ENCODE measurements at regions not wholly inside any gene's neighbourhood (a gene's known extent, or its start where the extent isn't known, plus 50 kb on each side); places are given as distances from the start of the nearest gene placed in this dataset.
"Not testable (repeated sequence)": the region's sequence is repeated elsewhere in the genome, so short reads cannot be mapped to it uniquely, and the experiment has no call there.

DNA sequence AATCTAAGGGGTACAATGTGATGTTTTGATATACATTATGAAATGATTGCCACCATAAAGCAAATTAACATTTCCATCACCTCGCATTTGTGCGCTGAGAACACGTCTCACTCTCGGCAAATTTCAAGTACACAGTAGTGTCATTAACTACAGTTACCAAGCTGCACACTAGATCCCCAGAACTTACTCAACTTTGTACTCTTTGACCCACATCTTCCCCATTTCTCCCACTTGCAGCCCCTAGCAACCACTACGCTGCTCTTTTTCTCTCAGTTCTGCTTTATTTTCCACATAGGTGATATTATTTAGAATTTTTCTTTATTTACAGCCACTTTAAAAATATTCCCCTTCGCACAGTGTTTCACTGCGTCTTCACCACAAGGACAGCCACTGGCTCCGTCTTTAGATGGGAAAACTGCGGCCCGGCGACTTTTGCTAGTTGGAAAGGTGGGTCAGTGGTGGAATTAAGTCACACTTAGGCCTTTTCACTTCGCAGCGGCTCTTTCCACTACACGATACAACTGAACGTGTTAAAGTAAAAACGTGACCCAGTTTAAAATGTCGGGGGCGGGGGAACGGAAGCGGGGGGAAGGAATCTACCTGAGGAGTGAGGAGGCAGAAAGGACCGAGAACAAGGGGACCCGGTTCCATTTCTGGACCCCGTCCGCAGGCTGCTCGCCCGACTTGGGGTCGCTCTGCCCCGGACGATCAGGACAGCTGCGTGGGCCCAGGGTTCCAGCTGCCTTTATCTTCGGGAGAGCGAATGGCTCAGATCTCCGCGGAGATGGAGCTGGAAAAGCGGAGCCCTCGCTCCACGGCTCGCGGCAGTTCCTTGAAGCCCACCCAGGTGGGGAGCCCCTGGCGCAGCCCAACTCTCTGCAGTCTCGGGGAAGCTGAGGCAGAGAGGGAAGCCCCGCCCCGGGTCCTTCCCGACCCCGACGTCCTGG, 486.1 kb downstream of the UQCRFS1 start:
- DNase-seq: no peak

DNA sequence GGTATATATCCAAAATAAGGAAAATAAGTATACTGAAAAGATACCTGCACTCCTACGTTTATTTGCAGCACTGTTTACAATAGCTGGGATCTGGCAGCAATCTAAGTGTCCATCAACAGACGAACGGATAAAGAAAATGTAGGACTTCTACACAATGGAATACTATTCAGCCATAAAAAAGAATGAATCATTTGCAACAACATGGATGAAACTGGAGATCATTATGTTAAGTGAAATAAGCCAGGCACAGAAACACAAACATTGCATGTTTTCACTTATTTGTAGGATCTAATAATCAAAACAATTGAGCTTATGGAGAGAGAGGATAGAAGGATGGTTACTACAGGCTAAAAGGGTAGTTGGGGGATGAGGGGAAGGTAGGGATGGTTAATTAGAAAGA, 494.0 kb downstream of the UQCRFS1 start:
- DNase-seq: no peak

- no peak for DNase-seq
These were observed 497.8 kb downstream of the UQCRFS1 start for GRCh38 chr19:28715157-28715556.

DNA sequence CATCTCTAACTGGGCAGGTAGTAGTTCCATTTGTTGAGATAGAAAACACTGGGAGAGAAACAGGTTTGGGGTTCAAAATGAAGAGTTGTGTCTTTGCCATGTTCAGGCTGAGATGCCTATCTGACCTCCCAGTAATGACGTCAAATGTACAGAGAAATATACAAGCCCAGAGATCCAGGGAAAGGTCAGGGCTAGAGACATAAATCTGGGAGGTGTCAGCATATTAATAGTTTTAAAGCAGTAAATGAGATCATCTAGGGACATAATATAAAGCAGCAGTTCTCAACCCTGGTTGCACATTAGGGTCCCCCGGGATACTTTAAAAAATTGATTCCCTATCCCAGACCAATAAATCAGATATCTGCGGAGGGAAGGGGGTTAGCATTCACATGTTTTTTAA, 501.5 kb downstream of the UQCRFS1 start:
- no peak for DNase-seq

GRCh38 chr19:28710278-28710677, 502.7 kb downstream of the UQCRFS1 start:
- peak; percentile 13 for DNase-seq

- no peak for DNase-seq
These were observed 506.3 kb downstream of the UQCRFS1 start for GRCh38 chr19:28706693-28707092.

DNA sequence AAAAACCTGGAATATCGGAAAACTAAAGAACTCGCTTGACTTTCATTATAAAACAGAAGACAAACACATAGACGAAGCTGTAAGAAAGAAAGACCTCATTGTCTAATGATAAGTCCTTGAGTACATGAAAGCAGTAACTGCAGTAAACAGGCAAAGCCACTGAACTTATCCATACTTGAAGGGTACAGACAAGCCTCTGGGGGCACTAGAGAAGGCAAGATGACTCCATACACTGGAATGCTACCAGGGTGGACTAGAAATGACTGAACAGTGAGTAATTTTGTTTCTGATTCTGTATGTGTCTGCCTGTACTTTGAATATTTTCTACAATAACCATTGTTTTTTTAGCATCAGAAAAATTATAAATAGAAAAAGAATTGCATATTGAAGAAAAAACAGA, 507.9 kb downstream of the UQCRFS1 start:
- DNase-seq: no peak

DNA sequence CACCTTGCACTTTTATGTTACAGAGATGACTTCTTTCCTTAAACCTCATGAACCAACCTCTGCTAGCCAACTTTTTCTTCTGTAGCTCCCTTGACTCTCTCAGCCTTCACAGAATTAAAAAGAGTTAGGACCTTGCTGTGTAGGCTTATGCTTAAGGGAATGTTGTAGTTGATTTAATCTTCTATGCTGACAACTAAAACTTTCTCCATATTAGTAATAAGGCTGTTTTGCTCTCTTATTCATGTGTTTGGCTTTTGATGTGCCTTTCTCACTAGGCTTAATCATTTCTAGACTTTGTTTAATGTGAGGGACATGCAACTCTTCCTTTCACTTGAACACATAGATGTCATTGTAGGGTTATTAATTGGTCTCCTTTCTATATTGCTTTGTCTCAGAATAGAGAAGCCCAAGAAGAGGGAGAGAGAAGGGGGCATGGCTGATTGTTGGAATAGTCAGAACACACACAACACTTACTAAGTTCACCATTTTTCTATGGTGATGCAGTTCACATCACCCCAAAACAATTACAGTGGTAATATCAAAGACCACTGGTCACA, 509.5 kb downstream of the UQCRFS1 start:
- DNase-seq: no peak

DNA sequence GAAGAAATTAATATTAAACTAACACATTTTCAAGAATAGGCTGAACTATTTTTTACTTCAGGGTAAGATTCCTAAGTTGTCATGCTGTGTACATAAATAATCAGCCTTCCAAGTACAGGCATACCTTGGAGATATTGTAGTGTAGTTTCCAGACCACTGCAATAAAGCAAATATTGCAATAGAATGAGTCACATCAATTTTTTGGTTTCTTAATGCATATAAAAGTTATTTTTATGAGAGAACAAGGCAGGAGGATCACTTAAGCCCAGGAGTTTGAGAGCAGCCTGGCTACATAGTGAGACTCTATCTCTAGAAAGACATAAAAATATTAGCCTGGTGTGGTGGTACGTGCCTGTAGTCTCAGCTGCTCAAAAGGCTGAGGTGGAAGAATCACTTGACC, 511.5 kb downstream of the UQCRFS1 start:
- DNase-seq: no peak

DNA sequence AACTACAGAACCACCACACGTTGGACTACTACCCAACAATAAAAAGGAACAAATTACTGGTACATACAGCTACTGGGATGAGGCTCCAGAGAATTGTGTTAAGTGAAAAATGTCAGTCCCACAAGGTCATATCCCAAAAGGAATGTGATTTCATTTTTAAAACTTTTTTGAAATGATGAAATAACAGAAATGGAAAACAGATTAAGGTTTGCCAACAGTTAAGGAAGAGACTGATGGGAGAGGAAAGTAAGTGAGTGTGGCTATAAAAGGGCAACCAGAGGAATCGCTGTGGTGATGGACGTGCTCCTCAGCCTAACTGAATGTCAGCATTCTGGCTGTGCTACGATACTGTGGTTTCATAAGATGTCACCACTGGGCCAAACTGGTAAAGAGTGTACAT, 512.8 kb downstream of the UQCRFS1 start:
- DNase-seq: no peak

DNA sequence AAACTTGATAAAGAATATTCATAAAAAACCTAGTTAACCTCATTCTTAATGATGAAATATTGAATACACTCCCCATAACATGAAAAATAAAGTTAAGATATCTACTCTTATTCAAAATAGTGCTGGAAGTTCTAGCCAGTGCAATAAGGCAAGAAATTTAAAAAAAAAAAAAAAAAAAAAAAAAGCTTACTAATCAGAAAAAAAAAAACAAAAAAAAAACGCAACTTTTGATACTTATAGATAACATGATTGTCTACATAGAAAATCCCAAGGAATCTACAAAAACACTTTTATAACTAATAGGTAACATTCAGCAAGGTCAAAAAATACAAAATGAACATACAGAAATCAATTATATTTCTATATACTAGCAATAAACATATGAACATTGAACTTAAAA, 515.6 kb downstream of the UQCRFS1 start:
- DNase-seq: no peak

GRCh38 chr19:28694812-28695211, 518.1 kb downstream of the UQCRFS1 start:
- no peak for DNase-seq

DNA sequence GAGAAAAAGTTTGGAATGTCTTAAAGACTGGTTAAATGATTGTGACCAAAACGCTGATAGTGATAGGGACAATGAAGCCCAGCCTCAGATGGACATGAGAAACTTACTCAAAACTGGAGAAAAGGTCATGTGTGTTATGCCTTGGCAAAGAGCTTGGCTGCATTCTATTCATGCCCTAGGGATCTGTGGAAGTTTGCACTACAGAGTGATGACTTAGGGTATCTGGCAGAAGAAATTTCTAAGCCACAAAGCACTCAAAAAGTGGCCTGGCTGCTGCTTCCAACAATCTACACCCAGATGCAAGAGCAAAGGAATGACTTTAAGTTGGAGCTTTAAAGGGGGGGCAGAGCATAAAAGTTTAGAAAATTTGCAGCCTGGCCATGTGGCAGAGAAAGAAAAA, 521.3 kb downstream of the UQCRFS1 start:
- no peak for DNase-seq

DNA sequence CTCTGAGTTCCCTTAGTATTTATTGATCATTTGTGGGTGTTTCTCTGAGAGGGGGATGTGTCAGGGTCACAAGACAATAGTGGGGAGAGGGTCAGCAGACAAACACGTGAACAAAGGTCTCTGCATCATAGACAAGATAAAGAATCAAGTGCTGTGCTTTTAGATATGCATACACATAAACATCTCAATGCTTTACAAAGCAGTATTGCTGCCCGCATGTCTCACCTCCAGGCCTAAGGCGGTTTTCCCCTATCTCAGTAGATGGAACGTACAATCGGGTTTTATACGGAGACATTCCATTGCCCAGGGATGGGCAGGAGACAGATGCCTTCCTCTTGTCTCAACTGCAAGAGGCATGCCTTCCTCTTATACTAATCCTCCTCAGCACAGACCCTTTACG, 523.5 kb downstream of the UQCRFS1 start:
- not testable (repeated sequence) for DNase-seq

DNA sequence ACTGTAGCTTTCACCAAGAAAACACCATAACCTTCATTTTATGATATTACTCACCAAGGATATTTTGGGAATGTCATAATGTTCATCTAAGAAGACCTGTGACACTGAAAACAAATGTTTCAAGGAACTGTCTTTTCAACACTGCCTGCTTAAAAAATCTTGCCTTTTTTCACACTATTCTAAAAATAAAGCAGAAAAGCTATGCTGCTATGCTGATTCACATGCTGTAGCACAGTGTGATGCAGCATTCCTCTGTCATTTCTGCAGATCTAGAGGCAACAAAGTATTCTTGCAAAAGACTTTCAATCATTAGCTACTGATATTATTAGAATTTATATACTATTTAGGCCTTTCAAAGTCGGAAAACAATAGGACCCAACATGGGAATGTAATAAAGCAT, 525.7 kb downstream of the UQCRFS1 start:
- DNase-seq: no peak

DNA sequence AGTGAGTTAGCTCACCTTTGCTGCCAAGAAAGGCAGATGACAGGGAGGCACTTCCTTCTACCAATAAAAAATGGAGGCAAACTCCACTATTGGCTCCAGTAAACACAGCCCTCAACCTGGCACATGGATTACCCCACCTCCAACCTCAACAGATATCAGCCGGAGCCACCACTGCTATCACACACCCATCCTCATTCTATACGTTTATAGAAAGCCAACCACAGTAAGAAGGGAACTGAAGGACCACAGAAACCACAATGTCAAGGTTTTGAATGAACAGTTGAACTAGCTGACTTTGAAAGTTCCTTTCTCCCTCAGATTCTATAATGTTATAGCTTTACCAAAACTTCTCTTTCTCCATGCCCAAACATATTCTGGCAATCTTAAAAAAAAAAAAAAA, 526.2 kb downstream of the UQCRFS1 start:
- DNase-seq: no peak

- no peak for DNase-seq
These were observed 527.1 kb downstream of the UQCRFS1 start for GRCh38 chr19:28685802-28686201.

DNA sequence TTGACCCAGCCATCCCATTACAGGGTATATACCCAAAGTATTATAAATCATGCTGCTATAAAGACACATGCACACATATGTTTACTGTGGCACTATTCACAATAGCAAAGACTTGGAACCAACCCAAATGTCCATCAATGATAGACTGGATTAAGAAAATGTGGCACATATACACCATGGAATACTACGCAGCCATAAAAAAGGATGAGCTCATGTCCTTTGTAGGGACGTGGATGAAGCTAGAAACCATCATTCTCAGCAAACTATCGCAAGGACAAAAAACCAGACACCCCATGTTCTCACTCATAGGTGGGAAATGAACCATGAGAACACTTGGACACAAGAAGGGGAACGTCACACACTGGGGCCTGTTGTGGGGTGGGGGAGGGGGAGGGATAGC, 527.9 kb downstream of the UQCRFS1 start:
- DNase-seq: not testable (repeated sequence)

- no peak for DNase-seq
These were observed 532.8 kb downstream of the UQCRFS1 start for GRCh38 chr19:28680111-28680510.

GRCh38 chr19:28670836-28671235, 542.1 kb downstream of the UQCRFS1 start:
- no peak for DNase-seq

GRCh38 chr19:28669804-28670203, 543.1 kb downstream of the UQCRFS1 start:
- no peak for DNase-seq

DNA sequence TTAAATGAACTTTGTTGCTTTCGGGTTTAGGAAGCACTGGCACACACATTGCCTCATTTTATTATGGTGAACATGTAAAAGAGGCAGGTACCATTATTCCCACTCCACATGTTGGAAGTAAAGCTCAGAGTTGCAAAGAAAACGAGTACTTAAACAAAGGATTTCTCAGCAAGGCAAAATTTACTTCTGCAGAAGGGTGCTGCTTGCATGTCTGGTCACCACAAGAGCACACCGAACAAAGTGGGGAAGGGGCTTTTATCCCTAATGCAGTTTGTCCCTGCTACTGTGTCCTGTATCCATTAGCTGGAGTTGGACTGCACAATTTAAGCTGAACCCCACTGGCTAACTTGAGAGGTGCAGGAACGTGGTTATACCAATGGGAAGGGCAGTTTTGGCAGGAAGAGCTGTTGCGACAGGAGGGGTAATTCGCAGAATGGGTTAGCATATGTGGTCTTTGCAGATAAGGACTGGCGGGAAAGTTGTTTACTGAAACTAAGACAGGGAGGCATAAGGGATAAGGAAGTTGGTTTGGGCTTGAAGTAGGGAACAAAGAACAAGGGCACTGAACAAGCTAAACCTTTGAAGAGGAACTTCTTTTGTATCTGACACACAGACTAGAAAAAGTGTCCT, 545.5 kb downstream of the UQCRFS1 start:
- no peak for DNase-seq

DNA sequence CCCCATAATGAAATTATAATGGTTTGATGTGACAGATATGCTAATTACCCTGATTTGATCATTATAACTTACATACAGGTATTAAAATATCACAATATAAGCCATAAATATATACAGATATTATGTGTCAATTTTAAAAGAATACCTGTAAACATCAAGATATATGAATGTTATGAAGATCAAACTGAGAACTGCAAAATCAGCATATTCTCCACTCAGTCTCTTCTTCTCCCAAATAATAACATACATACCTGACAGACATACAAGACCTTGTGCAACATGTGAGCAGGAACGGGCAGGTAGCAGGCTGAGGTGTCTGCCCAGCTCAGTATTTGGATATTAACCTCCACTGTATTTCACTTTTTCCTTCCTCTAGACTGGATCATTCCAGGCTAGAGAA, 547.2 kb downstream of the UQCRFS1 start:
- no peak for DNase-seq

DNA sequence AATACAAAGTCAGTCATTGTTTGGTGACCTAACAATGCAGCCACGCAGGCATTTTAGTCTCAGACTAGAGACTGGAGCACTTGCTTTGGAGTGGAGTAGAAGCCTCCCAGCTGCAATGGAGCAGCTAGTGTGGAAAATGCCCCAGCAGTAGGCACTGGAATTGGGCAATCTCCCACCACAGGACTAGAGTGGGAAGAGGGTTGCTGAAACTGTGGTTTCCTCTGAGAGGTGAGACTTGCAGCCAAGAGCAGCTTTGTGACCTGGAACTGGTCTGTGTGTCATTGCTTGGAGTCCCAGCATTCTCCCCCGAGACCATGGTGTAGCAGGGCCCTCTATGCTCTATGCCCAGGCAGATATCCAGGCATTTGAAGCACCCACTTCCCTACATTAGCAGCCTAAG, 556.3 kb downstream of the UQCRFS1 start:
- DNase-seq: no peak
